ENCODE measurements at regions not wholly inside any gene's neighbourhood (a gene's known extent, or its start where the extent isn't known, plus 50 kb on each side); places are given as distances from the start of the nearest gene placed in this dataset.

DNA sequence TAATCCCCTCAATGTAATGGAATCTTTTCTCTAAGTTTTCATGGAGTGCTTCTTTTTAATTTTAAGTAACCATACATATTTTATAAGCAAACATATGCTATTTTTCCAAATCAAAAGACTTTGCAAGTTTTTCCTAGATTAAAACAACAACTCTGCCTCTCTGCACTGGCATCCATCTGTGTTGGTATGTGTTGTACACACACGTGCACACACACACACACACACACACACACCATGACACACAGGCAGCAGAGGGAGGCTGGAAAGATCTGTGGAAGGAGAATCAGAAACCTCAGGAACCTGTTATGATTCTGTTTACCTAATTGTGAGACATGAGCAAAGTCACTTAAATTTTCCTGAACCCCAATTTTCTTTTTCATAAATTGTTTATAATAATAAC is 295.0 kb upstream of the PRDM1 start:
- TF ChIP-seq SPI1 (IDR thresholded peaks at IDR 0.05; ENCODE audit: low read depth, low read length), result no peak
- TF ChIP-seq POLR2A (IDR thresholded peaks at IDR 0.05; ENCODE audit: low read depth, low read length), result no peak

All from GM12891 (cell line).